ENCODE measurements at regions not wholly inside any gene's neighbourhood (a gene's known extent, or its start where the extent isn't known, plus 50 kb on each side); places are given as distances from the start of the nearest gene placed in this dataset.

GRCh38 chr2:234672498-234673150 is 175.7 kb upstream of the ARL4C start:
- in situ Hi-C loops (cut with MboI; ENCODE audit: low pct_unique_long_range_greater_than_20kb, low sequenced_read_pairs) = no loop called here
- no peak for DNase-seq

GRCh38 chr2:234671716-234672115 is 174.8 kb upstream of the ARL4C start:
- no peak for DNase-seq
- in situ Hi-C loops (cut with MboI; ENCODE audit: low pct_unique_long_range_greater_than_20kb, low sequenced_read_pairs) = no loop called here

DNA sequence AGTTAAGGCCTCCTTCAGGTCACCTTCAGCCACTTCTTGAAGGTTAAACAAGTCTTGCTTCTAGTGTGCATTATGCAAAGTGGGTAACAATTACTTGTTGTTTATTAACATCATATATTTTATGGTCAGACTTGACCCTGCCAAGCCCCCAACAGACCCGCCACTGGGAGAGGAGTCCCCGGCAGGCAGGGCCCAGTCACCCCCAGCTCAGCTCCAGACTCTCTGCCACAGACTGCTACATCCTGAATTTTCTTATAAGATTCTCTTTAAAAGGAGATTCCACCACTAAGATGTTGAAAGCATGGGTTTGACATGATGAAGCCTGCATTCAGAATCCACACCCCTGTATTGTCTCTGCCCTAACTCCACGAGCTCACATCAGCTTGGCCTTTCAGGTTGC is 174.3 kb upstream of the ARL4C start:
- in situ Hi-C loops (cut with MboI; ENCODE audit: low pct_unique_long_range_greater_than_20kb, low sequenced_read_pairs) = no loop called here
- DNase-seq = no peak

DNA sequence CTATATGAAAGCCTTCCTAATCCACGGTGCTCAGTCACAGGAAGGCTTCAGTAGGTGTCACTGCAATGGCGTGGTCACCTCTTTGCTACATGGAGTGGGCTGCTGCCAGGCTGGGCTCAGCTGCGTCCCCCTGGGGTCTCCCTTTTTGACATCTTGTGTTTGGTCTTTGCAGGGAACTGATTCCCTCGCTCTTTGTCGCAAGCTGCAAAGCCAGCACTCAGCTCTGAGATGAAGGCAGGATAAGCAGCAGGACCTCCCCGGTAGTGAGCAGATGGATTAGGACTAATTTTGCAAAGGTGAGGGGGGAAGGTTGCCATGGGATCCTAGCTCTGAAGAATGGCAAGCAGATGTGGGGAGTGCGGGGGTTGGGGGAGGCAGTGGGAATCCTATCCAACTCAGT is 173.9 kb upstream of the ARL4C start:
- in situ Hi-C loops (cut with MboI; ENCODE audit: low pct_unique_long_range_greater_than_20kb, low sequenced_read_pairs) = no loop called here
- no peak for DNase-seq

GRCh38 chr2:234670052-234670451 is 173.2 kb upstream of the ARL4C start:
- DNase-seq = no peak
- in situ Hi-C loops (cut with MboI; ENCODE audit: low pct_unique_long_range_greater_than_20kb, low sequenced_read_pairs) = no loop called here

DNA sequence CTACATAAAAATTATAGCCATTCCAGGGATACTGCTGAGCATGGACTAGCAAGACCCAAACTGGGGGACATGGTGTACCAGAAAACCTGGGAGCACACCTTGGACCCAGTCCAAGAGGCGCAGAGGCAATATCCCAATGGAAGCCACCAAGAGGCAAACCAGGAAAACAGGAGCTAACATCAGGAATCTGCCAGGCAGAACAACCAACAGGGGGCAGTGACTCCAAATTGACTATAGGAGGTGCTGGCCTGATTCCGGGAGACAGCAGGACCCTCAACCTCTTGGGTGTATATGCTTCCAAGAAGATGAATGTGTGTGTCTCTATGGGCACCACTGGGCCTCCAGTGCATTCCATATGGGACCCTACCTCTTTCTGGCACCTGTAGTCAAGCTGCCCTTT is 172.7 kb upstream of the ARL4C start:
- in situ Hi-C loops (cut with MboI; ENCODE audit: low pct_unique_long_range_greater_than_20kb, low sequenced_read_pairs) = no loop called here
- no peak for DNase-seq

DNA sequence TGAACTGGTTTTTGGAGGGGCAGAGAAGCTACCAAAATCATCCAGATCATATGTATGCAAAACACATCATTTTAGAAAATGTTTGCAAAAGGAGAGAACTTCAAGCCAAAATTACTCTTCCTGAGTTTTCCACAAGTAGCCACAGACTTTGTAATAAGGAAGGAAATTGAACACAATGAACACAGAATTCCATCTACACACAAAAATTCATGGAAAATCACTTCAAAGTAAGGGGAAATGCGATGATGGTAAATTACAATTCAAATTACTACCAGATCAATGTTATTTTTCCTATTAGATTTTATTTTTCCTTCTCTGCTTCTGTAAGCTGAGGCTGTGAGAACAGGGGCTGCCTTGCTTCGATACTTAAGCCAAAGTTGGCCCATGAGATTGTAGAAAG is 172.1 kb upstream of the ARL4C start:
- DNase-seq = no peak
- in situ Hi-C loops (cut with MboI; ENCODE audit: low pct_unique_long_range_greater_than_20kb, low sequenced_read_pairs) = no loop called here

GRCh38 chr2:234666911-234667310 is 170.0 kb upstream of the ARL4C start:
- in situ Hi-C loops (cut with MboI; ENCODE audit: low pct_unique_long_range_greater_than_20kb, low sequenced_read_pairs) = no loop called here
- no peak for DNase-seq

- in situ Hi-C loops (cut with MboI; ENCODE audit: low pct_unique_long_range_greater_than_20kb, low sequenced_read_pairs) = no loop called here
Measured at GRCh38 chr2:234665304-234665703, 168.4 kb upstream of the ARL4C start.

DNA sequence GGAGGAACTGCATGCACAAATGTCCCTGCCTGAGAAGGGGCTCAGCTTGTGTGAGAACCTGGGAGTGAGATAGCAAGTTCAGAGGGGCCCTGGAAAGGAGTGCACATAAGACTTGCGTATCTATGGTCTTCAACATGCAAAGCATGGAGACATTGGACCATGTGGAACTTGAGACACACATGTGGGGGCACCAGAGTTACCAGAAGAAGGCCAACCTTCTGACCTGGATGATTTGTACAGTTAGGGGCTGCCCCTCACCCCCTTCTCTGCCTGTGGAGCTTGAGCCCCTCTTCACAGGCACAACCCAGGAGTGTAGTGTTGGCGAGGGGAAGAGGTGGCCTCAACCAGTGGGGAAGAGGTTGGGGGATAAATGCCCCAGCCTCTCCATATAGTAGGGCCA is 165.0 kb upstream of the ARL4C start:
- DNase-seq = no peak
- in situ Hi-C loops (cut with MboI; ENCODE audit: low pct_unique_long_range_greater_than_20kb, low sequenced_read_pairs) = no loop called here

More at GRCh38 chr2:234665304-234665703, 168.4 kb upstream of the ARL4C start:
- DNase-seq = no peak

DNA sequence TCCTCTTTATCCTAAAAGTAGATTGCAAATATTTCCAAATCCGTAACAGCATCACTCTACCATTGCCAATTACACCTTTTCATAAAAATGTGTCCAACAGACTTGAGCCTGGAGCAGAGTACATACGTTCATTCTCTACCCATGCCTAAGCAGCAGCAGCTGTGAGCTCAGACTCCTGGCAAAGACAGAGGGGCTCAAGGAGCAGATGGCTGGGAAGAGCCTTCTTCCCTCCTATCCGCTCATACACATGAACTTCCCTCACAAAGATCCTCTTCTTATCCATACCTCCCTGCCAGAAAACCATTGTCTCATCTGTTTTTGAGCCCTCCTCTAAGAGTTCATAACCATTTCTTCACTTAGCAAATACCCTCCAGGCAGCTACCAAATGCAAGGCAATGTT is 164.3 kb upstream of the ARL4C start:
- in situ Hi-C loops (cut with MboI; ENCODE audit: low pct_unique_long_range_greater_than_20kb, low sequenced_read_pairs) = no loop called here
- DNase-seq = no peak

- no peak for DNase-seq
- in situ Hi-C loops (cut with MboI; ENCODE audit: low pct_unique_long_range_greater_than_20kb, low sequenced_read_pairs) = no loop called here
Measured at GRCh38 chr2:234655706-234656105, 158.8 kb upstream of the ARL4C start.

DNA sequence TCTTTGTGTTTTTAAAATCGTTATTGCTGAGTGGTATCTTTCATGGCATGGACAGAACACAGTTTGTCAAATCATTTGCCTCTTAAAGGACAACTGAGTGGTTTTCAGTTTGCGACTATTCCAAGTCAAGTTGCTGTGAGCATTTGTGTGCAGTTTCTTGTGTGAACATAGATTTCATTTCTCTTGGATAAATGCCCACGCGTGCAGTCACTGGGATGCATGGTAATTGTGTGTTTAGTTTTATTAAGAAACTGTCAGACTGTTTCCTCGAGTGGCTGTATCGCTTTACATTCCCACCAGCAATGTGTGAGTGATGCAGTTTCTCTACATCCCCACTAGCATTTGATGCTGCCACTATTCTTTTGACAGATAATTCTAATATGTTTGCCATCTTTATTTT is 154.0 kb upstream of the ARL4C start:
- no peak for DNase-seq
- in situ Hi-C loops (cut with MboI; ENCODE audit: low pct_unique_long_range_greater_than_20kb, low sequenced_read_pairs) = no loop called here

DNA sequence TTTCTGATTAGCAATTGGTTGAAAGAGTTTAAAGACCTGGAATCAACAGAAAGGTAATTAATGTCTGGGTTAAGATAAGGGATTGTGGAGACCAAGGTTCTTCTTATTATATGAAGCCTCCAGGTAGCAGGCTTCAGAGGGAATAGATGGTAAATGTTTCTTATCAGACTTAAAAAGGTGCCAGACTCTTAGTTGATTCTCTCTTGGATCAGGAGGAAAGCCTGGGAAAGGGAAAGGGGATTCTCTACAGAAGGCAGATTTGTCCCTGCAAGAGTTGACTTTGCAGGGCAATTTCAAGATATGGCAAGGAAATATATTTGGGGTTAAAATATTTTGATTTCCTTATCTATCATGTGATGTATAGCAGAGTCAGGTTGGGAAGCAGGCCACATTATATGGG is 153.1 kb upstream of the ARL4C start:
- in situ Hi-C loops (cut with MboI; ENCODE audit: low pct_unique_long_range_greater_than_20kb, low sequenced_read_pairs) = no loop called here
- no peak for DNase-seq

DNA sequence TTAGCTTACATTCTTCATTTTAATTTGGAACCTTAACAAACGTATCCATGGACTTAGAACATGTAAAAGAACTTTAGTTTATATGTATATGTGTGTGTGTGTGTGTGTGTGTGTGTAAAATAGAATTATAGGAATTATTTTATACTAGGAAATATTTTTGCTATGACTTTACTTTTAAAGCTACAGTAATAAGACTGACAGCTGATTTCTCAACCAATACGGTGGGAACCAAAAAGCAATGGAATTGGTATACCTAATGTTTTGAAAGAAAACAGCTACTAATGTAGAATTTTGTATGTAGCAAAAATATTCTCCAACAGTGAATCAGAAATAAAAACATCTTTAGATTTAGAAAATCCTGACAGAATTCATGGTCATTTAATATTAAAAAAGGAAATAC is 146.5 kb upstream of the ARL4C start:
- no peak for DNase-seq
- in situ Hi-C loops (cut with MboI; ENCODE audit: low pct_unique_long_range_greater_than_20kb, low sequenced_read_pairs) = no loop called here

- no peak for DNase-seq
- in situ Hi-C loops (cut with MboI; ENCODE audit: low pct_unique_long_range_greater_than_20kb, low sequenced_read_pairs) = no loop called here
Measured at GRCh38 chr2:234641086-234641485, 144.2 kb upstream of the ARL4C start.

- in situ Hi-C loops (cut with MboI; ENCODE audit: low pct_unique_long_range_greater_than_20kb, low sequenced_read_pairs) = no loop called here
- no peak for DNase-seq
Measured at GRCh38 chr2:234640657-234641056, 143.8 kb upstream of the ARL4C start.

DNA sequence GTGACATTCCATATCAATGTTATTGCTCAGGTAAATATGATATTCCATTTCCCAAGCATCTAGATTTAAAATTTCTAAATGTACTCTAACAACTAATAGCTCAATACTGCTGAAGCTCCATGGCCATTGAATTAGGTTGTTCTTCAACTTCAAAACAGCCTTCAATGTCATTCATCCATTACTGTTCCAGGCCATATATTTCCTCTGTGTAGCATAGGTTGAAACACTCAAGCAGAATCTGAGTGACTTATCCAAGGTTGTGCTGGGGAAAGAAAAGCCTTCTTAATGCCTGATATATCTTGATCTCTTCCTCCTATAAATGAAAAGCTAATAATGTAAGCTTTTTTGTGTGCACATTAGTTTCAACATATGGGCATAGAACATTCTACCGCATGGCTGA is 142.1 kb upstream of the ARL4C start:
- in situ Hi-C loops (cut with MboI; ENCODE audit: low pct_unique_long_range_greater_than_20kb, low sequenced_read_pairs) = no loop called here
- DNase-seq = no peak

- no peak for DNase-seq
Measured at GRCh38 chr2:234635284-234635683, 138.4 kb upstream of the ARL4C start.

GRCh38 chr2:234633581-234634230 is 136.8 kb upstream of the ARL4C start:
- in situ Hi-C loops (cut with MboI; ENCODE audit: low pct_unique_long_range_greater_than_20kb, low sequenced_read_pairs) = no loop called here
- DNase-seq = no peak

More at GRCh38 chr2:234635284-234635683, 138.4 kb upstream of the ARL4C start:
- in situ Hi-C loops (cut with MboI; ENCODE audit: low pct_unique_long_range_greater_than_20kb, low sequenced_read_pairs) = no loop called here
